ENCODE measurements at regions not wholly inside any gene's neighbourhood (a gene's known extent, or its start where the extent isn't known, plus 50 kb on each side); places are given as distances from the start of the nearest gene placed in this dataset.

DNA sequence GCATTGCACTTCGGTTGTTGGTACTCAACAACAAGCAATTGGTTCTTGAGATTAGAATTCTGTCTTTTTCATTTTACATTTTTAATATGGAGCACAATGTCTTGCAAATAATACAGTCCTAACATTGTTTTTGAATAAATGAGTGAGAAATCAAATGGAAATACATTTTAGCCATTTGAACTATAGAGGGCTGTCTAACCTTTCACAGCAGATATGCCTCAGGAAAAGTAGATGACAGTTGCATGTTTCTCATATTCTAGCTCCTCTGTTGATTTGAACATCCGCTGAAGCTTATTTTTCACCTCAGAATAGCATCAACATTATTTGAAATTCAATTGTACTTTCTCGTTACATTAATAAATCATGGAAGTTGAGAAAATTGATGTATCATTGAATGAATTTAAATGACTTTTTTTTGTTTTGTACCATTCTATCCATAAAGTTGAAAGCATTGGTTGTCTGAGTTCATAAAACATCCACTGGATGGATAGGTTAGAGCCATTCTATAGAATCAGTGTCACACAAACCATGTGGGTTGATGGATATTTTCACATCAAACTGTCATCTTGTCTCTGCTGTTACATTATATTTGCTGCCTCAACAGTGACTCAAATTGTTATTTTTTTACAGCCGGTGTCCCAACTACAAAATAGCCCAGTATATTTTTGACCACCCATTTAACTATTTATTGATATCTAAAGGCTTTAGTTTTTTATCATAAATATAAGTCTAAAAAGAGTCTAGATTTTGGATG is 928.3 kb downstream of the NSUN3 start:
- DNase-seq (ENCODE audit: low read depth), result no peak
- H3K4me3 ChIP-seq (ENCODE audit: low read length), result no peak overlapping the region
- TF ChIP-seq, protein P1, sequence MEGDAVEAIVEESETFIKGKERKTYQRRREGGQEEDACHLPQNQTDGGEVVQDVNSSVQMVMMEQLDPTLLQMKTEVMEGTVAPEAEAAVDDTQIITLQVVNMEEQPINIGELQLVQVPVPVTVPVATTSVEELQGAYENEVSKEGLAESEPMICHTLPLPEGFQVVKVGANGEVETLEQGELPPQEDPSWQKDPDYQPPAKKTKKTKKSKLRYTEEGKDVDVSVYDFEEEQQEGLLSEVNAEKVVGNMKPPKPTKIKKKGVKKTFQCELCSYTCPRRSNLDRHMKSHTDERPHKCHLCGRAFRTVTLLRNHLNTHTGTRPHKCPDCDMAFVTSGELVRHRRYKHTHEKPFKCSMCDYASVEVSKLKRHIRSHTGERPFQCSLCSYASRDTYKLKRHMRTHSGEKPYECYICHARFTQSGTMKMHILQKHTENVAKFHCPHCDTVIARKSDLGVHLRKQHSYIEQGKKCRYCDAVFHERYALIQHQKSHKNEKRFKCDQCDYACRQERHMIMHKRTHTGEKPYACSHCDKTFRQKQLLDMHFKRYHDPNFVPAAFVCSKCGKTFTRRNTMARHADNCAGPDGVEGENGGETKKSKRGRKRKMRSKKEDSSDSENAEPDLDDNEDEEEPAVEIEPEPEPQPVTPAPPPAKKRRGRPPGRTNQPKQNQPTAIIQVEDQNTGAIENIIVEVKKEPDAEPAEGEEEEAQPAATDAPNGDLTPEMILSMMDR (IDR thresholded peaks at IDR 0.05; ENCODE audit: insufficient read depth, low read depth, low read length, missing control alignments), result no peak

DNA sequence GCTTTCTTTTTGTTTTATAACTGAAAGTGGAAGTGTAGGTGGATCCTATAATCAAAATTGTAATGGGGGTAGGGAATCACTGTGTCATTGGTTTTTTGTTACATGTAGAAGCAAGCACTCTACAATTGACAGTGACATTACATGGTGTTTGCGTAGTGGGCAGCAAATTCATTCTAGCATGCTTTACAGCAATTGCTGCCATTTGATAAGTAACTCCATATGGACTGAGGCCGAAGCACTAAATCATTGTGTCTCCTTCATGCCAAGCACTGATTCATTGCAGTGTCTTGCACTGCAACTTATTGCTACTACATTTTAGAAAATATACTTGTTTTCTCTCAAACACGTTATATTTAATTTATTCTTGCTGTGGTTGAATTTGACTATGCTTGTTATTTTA is 933.9 kb downstream of the NSUN3 start:
- DNase-seq (ENCODE audit: low read depth), result no peak
- TF ChIP-seq, protein P1 (IDR thresholded peaks at IDR 0.05; ENCODE audit: insufficient read depth, low read depth, low read length, missing control alignments), result no peak
- no peak overlapping the region for H3K4me3 ChIP-seq (ENCODE audit: low read length)

DNA sequence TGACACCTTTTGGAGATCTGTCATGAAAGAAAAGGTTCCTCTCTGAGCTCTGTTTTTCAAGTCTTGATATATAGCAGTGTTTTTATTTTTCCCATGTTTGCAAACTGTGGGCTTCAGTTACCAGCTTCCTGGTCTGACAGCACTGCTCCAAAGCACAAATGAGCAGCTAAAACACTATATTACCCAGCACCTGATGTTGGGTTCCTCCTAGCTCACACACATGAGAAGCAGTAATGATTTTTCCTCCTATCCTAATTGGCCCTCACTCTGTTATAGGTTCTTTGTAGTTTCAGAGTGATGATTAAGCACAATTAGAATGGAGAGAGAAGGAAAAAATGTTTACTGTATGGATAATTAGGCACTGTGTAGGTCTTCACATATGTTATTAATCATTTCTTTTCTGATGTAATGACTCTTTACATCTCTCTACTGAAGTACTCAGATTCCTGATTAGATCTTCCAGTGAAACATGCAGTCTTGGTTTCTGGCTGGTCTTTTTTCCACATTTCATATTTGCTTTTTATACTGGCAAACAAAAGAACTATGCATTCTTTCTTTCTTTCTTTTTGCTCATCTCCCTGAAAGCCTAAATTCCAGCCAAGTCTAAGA is 939.7 kb downstream of the NSUN3 start:
- no peak for DNase-seq (ENCODE audit: low read depth)
- TF ChIP-seq, protein P1 (IDR thresholded peaks at IDR 0.05; ENCODE audit: insufficient read depth, low read depth, low read length, missing control alignments), result no peak
- H3K4me3 ChIP-seq (ENCODE audit: low read length), result no peak overlapping the region

DNA sequence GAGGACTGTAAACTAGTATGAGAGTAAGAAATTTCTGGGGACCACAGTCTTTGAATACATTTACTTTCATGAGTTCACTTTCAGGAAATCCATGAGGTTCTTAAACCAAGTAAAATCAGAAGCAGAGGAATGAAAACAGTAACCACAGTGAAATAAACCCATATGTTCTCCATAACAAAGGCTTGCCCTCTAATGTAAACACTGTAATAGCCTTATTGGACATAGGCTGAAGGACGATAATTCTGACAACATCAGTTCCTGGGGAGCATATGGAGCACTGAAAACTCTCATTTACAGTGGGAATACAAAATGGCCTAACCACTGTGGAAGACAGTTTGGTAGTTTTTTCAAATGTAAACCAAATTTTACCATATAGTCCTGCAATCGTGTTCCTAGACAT is 965.8 kb downstream of the NSUN3 start:
- no peak for DNase-seq (ENCODE audit: low read depth)
- TF ChIP-seq, protein P1 (IDR thresholded peaks at IDR 0.05; ENCODE audit: insufficient read depth, low read depth, low read length, missing control alignments), result no peak
- H3K4me3 ChIP-seq (ENCODE audit: low read length), result no peak overlapping the region

DNA sequence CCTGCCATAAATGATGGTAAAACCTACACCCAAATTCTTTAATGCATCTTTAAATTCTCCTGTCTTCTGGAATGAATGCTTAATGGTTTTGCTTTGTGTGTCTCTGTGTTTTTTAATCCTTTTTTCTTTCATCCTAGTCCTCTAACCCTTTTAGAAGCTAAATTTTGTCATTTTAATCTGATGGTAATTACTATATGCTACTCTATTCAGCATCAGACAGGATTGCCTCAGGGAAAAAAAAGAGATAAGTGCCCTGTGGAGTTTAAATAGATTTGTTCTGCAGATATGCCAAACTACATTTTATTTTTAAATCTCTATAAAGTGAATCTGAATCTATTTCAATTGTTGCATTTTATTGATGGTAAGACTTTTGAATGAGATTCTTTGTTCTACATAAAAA is 966.8 kb downstream of the NSUN3 start:
- TF ChIP-seq, protein P1 (IDR thresholded peaks at IDR 0.05; ENCODE audit: insufficient read depth, low read depth, low read length, missing control alignments), result no peak
- no peak for DNase-seq (ENCODE audit: low read depth)
- H3K4me3 ChIP-seq (ENCODE audit: low read length), result no peak overlapping the region

DNA sequence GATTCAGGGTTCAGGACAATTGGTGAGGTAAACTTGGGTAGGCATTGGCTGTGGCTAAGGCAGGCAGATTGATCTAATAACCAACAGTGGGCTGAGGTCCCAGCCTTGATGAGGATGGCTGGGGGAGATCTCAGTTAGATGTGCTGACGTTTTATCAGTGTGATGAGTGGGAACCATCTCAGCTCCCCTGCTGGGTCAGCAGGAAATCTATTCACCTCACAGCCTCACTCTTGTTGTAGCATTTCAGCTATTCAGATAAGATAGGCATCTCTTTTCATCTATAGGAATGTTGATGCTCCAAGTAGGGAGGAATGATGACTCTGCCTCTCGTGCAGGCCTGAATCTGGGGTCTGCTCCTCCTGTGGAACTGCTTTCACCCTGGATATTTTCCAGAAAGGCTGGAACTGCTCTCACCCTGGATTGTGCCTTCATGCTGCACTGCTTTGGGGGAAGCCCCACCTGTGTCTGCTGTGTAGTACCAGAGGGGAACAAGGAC is 973.7 kb downstream of the NSUN3 start:
- no peak for DNase-seq (ENCODE audit: low read depth)
- no peak overlapping the region for H3K4me3 ChIP-seq (ENCODE audit: low read length)
- TF ChIP-seq, protein P1 (IDR thresholded peaks at IDR 0.05; ENCODE audit: insufficient read depth, low read depth, low read length, missing control alignments), result no peak

Measured in epithelial cell of esophagus (primary cell).